ENCODE measurements at regions not wholly inside any gene's neighbourhood (a gene's known extent, or its start where the extent isn't known, plus 50 kb on each side); places are given as distances from the start of the nearest gene placed in this dataset.
A peak's percentile ranks its signal among the peaks of the same experiment; 100 is the strongest.

DNA sequence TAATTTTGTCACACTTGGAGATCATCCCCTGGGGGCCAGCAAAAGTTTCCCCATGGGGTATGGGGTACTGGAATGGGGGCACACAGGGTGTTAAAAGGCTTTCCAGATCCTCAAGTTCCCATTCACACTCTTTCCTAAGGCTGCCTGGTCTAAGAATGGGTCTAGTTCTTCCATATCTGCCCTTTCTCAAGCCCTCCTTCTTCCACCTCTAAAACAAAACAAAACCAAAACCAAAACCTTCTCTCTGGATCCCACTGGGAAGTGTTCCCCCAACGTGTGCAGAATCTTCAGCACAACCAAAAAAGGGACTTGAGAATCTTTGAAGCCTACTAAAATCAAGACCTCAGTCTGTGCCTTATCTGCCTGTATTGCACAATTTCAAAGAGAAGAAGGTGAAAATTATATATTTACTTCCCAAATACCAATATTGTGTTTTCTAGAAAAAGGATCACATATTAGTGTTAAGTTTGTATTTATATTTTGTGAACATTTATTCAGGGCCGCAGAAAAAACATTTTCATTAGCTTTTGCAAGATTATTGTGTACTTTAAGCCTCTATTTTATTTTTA is 207.2 kb upstream of the TCF4 start:
- DNase-seq (ENCODE audit: low read depth in 2 of 2), result no peak

DNA sequence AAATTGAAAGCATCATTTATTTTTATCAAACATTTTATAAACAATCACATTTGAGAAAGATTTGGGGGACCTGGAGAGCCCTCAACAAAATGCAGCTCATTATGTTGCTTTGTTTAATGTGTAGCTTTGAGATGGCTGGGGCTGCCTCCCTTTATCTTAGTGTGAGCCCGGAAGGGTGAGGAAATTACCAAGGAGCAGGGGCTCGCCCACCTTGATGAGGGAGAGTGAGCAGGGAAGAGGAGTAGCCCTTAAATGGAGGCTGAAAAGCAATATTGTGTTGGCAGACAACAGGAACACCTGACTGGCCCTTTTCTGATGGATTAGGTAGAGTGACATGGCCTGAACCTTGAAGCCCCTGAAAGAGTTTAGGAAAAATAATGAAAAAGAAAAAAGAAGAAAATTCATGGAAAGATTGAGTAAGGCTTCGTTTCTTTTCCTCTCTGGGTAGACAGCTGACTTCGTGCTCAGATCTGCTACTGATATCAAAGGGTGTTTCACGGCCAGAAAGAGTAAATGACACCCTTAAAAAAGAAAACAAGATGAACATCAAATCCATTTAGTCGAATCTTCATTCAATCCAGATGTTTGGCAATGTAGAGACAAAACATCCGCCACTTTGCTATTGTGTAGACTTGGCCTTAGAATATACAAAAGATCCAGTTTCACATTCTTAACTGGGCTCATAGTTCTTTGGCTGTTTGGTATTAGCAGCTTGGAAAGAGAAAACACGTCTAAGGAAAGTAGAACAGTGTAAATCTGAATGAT is 206.5 kb upstream of the TCF4 start:
- DNase-seq (ENCODE audit: low read depth in 2 of 2), result no peak

DNA sequence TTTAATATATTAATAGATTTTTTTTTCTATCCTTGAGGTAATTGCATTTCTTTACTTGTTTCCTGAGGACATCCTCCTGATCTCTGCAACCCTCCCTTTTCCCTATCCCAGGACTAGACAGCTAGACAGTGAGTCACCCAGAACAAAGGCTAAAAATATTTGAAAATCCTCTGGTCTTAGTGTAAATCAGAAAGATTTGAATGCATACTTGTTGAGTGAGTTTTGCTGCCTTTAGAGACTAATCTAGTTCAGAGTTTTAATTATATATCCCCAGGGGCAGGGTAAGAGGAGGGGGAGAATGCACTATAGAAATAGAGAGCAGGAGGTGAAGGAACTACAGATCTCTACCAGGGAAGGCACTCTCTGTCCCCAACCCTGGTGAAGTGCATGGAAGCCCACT is 202.3 kb upstream of the TCF4 start:
- peak in 1 of 2 donors; percentile 84 for DNase-seq (ENCODE audit: low read depth in 2 of 2)

DNA sequence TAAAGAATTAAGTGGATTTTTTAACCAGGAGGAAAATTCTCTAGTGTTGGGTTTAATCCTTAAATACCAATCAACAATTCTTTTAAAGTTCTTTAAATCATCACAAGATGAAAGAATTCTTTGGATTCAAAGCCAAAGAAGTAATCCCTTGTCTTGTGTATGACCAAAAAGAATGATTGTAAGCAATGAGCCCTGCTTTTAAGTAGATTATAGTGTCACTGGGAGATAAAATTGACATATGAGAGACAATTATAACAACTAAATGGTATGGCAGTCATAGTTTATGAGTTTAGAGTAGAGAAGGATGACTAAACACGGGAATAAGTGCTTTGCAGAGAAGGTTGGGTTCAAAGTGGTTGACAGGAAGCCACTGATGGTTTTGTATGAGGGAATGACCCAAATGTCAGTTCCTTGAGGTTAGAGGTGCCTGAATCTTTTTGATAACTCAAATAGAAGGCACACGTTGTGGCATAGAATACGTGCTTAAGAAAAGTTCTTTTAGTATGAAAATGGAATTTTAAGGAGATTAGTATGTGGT is 199.6 kb upstream of the TCF4 start:
- no peak for DNase-seq (ENCODE audit: low read depth in 2 of 2)

DNA sequence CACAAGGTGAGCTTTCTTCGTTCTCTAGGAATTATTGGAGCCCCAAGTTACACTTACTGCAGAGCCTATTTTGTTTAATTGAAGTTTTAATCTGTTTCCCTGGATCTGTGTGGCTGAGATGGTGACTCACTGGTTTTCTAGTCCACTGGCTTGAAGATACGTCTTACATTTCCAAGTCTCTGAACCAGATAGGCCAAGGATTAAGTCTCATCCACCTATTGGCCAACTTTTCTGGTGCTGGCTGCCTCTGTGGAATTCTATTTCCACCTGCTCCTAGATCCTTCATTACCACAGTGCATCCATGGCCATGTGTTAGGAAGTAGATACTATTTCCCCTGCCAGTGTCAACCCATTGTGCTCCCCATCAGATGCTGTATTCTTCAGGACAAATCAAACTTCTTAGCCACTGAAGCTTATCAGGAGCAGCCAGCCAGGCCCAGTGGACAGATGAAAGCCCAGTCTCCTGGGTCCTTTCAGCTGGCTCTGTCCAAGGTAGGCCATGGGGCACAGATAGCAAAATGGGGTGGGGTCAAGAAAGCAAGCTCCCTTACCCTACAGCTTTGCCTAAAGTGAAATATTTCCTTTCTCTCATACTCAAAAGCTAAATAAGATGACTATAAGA is 198.8 kb upstream of the TCF4 start:
- no peak for DNase-seq (ENCODE audit: low read depth in 2 of 2)

DNA sequence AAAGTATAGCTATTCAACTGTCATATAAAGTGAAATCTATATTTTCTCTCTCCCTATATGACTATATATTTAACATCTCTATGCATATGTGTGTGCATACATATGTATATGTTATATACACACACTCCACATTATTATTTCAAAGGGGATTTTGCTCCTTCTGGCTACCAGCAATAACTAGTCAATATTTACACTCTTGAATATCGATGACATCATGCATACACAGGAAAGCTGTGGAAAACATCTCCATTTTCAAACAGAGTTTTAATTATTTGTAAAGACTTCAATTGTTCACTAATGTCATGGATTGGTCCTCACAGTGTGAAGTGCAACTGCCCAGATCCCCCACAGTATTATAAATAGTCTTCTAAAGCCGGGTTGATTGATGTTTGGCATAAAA is 195.9 kb upstream of the TCF4 start:
- no peak for DNase-seq (ENCODE audit: low read depth in 2 of 2)

DNA sequence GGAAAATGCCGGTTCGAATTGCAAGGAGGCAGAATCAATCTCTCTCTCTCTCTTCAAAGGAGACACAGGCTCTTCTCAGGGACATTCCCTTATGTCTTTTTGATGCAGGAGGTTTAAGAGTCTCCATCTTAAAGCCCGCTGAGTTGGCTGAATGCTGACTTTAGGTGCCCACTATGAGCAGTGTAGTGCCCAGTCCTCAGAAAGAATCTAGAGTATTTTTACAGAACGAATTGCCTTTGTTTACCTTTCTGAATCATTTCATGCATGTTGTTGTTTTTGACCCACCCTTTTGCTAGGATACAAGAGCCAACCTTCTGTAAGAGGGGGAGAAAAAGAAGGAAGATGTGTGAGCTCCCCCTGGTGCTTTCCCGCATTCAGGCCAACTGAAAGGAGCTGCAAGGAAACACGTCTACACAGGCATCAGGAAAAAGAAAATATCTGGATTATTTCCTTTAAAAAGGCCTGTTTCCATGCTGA is 193.5 kb upstream of the TCF4 start:
- peak; percentile 68 to 85 for DNase-seq (ENCODE audit: low read depth in 2 of 2)

DNA sequence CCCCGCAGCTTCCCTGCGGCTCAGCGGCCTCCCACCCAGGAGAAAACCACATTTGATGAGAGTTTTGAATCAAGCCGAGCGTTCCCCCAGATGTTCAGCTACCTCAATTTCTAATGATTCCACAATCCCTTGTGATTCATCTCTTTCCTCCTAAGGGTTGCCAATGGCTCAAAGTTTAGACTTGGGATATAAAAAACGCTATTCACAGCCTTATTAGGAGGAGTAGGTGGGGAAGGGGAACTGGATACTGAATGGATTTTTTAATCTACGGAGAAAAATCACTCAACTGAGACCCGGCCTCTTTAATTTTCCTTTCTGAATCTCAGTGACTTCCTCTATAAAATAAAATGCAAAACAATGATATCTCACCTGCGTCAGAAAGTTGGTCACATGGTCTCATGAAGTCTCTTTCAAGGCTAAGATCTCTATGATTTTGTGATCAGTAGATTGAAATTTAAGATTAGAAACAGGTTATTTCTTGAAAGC is 192.6 kb upstream of the TCF4 start:
- no peak for DNase-seq (ENCODE audit: low read depth in 2 of 2)

DNA sequence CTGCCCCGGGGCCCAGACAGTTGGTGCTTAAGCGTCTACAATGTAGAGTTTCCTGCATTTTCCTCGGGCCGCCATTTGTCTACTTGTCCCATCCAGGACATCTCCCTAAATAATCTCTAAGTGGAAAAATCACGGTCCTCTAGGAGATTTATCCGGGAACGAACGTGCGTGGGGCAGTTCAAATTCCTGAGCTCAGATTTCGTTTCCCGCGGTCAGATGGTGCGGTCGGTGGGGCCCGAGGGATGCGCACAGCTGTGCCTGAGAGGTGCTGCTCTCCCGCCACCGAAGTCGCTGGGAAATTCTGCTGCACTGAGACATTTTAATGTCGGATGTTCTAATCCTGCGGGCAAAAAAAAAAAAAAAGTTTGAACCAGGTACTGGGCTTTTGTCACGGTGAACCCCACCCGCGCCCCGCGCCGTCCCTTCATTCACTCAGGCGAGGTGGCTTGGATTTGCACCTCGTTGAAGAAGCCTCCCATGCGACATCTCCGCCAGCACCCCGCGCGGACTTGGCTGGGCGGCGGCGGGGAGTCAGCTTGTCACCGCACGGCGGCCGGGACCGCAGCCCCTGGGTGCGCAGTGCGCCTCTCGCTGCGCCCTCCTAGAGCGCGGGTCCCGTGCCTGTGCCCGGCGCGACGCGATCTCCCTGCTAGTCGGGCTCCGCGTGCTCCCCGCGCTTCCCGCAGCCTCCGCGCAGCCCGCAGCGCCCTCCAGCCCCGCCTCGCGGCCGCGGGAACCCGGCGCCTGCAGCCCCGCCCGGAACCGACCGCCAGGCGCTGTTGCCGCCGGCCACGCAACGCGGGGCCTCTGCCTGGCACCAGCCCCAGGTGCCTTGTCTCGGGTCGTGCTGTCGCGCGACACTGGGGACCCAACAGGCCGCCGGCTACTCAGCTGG is 191.9 kb upstream of the TCF4 start:
- peak; percentile 6 to 60 for DNase-seq (ENCODE audit: low read depth in 2 of 2)

DNA sequence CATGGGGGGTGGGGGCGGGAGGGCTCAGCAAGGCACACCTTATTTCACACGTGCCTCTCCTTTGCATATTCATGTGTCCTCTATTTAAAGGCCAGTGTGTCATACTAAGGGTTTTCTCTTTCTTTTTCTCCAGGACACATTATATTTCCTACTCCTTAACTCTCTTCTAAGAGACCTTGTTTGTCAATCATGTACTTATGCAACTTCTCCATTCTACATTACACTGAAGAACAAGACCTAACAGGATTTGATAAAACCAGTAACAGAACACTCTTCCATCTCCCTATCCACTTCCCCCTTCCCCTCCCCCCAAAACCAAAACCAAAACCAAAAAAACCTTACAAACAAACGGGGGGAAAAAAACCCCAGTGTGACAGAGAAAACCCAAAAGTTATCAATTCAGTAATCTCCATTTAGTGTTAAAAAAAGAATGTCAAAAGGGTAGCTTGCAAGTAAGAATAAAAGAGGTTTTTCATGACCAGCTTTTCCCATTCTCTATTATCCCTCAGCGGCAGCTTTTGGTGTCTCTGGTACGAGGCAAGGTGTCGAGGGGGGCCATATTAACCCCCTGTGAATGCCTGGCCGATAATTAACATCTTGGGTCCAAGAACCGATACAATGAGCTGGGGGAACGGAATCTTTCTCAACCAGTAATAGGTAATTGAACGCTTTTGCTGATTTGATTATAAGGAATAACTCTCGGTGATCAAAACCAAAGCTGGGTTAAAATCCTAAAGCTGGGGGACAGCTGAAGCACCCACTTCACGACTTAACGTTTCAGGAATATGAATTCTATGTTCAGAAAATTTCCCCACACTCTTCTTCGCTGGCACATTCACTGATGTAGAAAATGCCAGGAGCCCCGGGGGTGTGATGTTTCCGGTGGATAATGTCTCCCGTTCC is 191.0 kb upstream of the TCF4 start:
- DNase-seq (ENCODE audit: low read depth in 2 of 2), result peak in 1 of 2 donors; percentile 5

DNA sequence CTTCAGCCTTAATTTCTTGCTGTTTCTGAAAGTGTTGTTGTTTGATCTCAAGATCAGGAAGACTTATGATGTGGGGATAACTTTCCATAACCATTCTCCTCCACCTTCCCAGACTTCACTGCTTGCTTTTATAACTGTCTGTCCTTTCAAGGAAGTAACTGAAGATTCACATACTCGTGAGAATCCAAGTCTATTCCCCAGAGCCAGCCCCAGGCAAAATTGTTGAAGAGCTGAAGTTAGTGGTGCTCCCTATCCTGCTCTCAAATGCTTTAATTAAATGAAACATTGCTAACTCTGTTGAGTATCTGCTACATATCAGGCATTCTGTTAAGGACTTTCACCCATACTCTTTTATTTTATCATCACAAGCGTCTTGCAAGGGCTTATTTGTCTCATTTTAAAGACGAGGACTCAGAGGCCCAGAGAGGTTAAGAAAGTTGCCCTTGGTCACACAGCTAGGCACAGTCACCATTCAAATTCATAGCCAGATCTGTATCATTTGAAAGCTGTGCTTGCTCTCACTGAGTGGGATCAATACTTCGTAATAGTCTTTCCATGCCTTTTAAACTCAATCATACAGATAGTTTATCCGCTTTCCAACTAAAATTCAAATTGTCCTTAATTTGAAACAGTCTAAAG is 189.8 kb upstream of the TCF4 start:
- no peak for DNase-seq (ENCODE audit: low read depth in 2 of 2)

DNA sequence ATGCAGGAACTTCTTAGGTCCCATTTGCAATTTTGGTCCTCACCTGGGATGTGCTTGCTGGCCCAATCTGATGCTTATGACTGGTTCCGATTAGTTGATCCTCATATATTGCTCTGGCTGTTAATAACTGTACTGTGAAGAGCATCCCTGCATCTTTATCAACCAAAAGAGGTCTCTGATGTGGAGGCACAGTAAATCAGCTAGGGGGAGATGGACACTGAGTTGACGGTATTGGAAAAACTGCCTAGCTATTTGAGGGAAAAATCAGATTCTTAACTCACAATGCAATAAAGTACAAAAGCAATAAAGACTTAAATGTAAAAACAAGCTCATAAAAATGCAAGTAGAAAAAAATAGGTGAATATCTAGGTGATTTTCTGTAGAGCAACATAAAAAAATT is 188.0 kb upstream of the TCF4 start:
- DNase-seq (ENCODE audit: low read depth in 2 of 2), result no peak

DNA sequence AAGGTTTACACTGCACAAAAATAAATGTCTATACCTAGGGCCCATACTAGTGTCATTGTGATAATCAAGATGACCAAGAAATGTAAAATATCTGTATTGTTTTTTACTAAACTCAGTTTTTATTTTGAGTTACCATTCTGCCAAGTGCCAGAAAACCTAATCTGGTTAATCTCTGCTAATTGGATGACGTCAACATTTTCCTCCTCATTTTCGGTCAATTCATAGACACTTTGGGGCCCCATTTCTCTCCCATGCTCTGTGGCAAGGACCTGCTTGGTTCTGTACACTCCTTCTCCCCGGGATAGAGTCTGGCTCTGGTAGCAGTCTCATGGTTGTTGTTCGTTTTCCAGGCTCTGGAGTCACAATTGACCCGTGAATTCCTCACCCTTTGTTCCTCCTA is 186.5 kb upstream of the TCF4 start:
- no peak for DNase-seq (ENCODE audit: low read depth in 2 of 2)

DNA sequence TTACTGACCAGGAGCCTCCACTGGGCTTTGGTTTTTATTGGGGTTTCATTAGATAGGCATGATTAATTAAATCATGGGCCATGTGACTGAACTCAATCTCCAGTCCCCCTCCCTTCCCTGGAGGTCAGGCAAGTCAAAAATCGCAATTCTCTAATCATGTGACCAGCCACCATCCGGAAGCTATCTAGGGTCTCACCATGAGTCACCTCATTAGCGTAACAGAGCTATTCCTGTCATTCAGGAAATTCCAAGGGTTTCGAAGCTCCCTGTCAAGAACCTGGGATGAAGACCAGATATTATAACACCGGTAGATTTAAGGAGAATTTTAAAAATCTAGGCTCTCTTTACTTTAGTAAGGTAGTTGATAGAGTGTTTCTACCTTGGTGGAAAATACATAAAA is 180.3 kb upstream of the TCF4 start:
- DNase-seq (ENCODE audit: low read depth in 2 of 2), result peak in 1 of 2 donors; percentile 42

DNA sequence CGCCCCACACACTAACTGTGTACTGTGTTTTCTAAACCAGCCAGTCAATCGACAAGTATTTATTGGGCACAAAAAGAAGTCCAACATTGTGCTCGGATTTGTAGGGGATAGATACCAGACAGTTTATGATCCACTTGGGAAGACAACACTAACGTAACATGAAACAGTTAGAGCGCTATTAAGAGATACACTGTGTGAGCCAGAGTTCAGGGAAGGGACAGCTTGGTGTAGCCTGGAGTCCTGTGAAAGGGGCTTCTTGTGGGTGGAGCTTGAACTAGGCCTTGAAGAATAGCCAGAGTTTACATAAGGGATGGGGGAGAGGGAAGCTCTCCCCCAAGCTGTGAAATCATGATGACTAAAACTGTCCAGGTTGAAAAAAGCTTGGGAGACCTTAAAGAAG is 176.4 kb upstream of the TCF4 start:
- DNase-seq (ENCODE audit: low read depth in 2 of 2), result no peak

DNA sequence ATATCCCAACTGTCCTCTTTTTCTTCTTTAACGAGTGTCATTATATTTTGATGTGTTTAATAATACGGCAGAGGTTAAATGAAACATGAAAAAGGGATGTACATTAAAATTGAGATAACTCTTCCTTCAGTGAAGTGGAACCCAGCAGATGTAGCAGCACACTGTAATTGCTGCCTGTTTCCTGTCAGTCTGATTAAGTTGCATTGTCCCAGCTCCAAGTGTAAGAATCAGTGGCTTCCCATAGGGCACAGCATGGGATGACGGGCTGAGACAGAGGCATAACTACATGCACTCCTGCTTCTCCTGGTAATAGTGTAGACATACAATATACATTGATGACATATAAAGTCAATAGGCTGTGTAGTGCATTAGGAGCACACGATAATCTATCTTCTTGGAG is 175.8 kb upstream of the TCF4 start:
- peak in 1 of 2 donors; percentile 54 for DNase-seq (ENCODE audit: low read depth in 2 of 2)

DNA sequence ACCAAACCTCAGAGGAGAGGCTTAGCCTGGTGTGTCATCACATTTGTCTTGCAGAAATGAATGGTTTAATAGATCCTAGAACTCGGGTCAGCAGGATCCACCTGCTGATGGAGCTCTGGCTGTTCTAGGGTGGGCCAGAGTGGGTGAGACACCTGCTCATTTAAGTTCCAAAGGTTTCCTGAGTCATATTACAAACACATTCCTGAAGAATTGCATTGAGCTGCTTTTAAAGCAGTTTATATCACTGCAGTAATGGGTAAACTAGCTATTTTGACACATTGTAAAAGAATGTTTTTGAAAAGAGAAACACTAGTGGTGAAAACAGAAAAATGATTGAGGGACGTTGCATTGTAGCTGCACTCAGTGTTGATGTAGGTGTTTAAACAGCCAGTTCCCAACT is 175.3 kb upstream of the TCF4 start:
- peak in 1 of 2 donors; percentile 41 for DNase-seq (ENCODE audit: low read depth in 2 of 2)

DNA sequence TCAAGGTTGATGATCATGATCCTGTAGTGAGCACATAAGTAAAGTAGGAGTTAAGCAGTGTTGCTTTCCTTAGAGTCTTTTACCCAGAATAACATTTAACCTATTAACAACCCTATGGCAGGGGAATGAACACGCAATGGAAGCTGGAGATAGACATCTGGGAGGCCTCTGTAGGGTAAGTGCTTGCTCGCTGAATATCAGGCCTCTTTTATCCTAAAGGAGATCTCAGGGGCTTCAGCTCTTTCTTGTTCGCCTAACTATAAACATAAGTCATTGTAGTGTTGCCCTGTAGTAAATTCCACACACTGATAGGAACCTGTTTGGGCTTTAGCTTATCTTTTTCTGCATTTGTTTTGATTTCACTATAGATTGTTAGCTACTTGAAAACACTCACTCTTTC is 174.4 kb upstream of the TCF4 start:
- DNase-seq (ENCODE audit: low read depth in 2 of 2), result no peak

DNA sequence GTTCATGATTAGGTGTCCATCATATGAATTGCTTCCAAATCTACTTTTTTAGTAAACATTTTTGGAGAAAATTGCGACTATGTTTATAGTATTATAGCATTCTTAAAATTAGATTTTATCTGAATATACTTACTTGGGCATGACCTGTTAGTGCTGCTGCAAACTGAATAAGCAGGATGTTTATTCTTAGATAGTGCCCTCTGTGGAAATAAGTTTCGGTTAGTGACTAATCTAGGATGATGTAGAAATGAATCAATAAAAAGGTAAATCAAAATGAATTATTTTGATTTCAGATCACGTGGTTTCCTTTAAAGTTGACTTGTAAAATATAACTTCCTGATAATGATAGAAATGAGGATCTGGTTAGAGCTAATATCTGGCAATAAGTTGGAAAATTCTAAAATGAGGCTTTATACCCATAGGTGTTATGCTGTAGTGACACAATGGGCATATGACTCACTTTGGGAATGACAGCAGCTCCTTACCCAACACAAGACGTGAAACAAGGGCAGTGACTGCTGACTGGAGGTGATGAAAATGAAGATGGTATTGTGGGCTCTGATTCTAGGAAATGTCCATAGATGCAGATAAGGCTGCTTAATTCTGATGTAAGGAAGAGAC is 165.8 kb upstream of the TCF4 start:
- no peak for DNase-seq (ENCODE audit: low read depth in 2 of 2)
